Fibroblast of villous mesenchyme (primary cell): ENCODE measurements at regions not wholly inside any gene's neighbourhood (a gene's known extent, or its start where the extent isn't known, plus 50 kb on each side); places are given as distances from the start of the nearest gene placed in this dataset.

Experiments
- DNase-seq: peaks from one replicate; pipeline ENCODE4 v3.0.0-alpha.2; 2010; ENCODE audit warnings: low read depth
- H3K4me3 ChIP-seq: 2 replicates; pipeline ENCODE4 v1.5.1; 2011; ENCODE audit warnings: low read depth, mild to moderate bottlenecking, low read length
- TF ChIP-seq, protein P1 (sequence below): IDR thresholded peaks from 2 replicates; pipeline ENCODE4 v1.5.1; 2012; ENCODE audit warnings: low read depth, mild to moderate bottlenecking, low read length; ENCODE audit not compliant: insufficient read depth

DNA sequence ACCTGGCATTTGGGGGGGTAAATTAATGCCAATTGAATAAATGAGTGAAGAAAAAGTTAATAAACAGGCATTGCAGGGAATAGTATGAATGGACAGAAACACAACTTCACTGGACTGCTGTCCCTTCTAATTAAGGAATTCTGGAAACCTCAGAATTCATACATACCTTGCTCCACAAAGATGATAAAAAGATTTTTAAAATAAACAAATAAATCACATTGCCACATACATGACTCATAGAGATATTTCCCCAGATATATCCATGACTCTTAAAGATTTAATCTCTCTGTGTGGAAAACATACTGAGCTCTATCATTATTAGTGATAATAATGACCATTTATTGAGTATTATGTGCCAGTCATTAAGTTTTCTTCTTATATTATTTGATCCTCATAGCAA, 469.0 kb upstream of the MEF2C start:
- DNase-seq = peak; percentile 26
- H3K4me3 ChIP-seq = no peak overlapping the region
- TF ChIP-seq, protein P1, sequence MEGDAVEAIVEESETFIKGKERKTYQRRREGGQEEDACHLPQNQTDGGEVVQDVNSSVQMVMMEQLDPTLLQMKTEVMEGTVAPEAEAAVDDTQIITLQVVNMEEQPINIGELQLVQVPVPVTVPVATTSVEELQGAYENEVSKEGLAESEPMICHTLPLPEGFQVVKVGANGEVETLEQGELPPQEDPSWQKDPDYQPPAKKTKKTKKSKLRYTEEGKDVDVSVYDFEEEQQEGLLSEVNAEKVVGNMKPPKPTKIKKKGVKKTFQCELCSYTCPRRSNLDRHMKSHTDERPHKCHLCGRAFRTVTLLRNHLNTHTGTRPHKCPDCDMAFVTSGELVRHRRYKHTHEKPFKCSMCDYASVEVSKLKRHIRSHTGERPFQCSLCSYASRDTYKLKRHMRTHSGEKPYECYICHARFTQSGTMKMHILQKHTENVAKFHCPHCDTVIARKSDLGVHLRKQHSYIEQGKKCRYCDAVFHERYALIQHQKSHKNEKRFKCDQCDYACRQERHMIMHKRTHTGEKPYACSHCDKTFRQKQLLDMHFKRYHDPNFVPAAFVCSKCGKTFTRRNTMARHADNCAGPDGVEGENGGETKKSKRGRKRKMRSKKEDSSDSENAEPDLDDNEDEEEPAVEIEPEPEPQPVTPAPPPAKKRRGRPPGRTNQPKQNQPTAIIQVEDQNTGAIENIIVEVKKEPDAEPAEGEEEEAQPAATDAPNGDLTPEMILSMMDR = no peak

DNA sequence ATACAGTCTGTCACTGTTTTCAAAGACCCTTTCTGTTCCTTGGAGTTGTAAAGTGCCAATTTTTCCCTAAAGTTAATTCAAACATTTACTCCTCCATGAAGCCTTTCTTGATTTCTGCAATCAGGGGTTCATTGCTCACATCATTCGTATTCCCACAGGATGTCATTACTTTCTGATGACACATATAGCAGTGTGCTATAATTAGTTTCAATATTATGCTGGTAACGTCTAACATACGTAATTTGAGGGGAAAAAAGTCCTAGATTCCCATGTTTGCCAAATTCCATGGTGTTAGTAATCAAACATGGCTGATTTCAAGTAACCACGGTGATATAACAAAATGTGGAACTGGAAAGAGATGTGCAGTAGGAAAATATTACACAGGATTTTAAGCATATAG, 468.2 kb upstream of the MEF2C start:
- TF ChIP-seq, protein P1 = no peak
- peak; percentile 63 for DNase-seq
- no peak overlapping the region for H3K4me3 ChIP-seq

DNA sequence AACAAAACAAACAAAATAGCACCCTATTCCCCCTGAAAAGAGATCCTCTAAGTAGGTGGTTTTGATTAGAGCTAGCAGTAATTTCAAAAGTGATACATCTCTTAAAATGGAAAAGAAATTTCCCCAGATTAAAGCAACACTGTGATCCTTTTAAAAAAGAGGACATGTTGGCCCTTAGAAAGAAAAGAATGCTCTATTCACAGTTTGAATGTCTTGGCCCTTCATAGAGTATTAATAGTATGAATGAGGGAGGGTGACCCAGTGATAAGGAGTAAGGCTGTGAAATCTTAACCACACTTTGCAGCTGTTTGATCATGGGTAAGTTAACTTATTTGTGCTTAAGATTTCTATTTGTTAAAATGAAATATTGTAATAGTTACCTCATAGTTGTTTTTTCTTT, 467.7 kb upstream of the MEF2C start:
- TF ChIP-seq, protein P1 = no peak
- DNase-seq = no peak
- H3K4me3 ChIP-seq = no peak overlapping the region

DNA sequence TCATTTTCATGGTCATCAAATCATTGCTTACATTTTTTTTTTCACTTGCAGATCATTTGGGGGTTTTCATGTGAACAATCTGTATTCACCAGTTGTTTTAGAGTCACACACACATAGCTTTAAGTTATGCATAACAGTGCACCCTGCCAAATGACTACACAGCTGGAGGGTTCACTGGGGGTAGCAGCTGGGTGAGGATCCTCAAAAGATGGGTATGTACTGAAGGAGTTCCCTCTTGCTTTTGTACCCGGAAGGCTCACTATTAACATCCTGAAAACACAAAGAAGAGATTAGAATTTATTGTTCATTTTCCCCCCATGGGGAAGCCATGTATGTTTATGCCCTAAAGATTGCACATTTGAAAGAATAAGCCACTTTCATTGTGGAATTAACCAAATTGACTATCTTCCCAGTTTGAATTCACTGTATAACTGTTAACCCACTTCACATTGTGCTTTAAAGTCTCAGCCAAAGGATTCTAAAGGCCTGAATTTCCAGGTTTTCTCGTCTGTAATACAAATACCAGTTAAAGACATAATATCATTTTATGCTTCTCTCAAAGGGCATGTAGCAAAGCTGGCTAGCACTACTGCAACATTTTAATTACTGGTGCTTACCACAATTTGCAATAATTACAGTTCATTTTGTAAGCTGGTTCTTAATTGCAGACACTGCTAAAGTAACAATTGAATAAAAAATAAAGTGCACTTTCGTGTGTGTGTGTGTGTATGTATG, 466.4 kb upstream of the MEF2C start:
- DNase-seq = no peak
- no peak overlapping the region for H3K4me3 ChIP-seq
- TF ChIP-seq, protein P1 = no peak

DNA sequence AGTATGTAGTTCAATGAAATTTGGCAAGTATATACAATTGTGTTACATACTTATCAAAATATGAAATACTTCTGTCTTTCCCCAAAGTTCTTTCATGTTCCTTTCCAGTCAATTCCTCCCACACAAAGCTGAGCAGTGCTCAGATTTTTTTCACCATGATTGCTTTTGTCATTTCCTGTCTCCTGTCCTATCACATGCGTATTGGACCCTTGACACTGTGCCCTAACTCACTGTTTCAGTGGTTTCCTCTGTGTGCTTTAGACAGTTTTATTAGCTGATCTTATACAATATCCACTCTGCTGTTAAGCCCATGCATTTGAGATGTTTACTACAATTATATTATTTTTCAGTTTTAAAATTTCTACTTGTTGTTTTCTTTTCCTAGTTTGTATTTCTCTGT, 463.6 kb upstream of the MEF2C start:
- TF ChIP-seq, protein P1 = no peak

DNA sequence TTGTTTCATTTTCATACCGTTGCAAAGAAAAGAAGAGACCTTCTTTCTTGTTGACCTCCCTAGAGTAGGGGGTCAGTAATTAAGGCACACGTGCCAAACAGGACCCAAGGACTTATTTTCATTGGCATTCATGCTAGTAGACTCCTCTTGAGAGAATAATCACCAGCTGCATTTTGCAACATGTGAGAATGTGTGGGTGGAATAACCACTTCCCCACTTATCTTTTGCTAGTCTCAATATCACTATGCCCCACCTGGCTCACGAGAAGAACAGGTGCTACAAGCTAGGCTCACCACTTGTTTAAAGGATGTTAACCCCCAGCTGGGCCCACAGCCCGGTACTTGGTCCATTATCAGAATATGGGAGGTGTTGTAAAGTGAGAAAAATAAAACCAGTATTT, 460.7 kb upstream of the MEF2C start:
- no peak for DNase-seq
- no peak overlapping the region for H3K4me3 ChIP-seq

More for the DNA sequence above, 463.6 kb upstream of the MEF2C start:
- DNase-seq = no peak
- no peak overlapping the region for H3K4me3 ChIP-seq

More for the DNA sequence above, 460.7 kb upstream of the MEF2C start:
- TF ChIP-seq, protein P1 = no peak
